Colonic mucosa (tissue), 4 donors: ENCODE measurements at regions not wholly inside any gene's neighbourhood (a gene's known extent, or its start where the extent isn't known, plus 50 kb on each side); places are given as distances from the start of the nearest gene placed in this dataset.

Source experiments
- DNase-seq: peaks from one replicate; pipeline ENCODE4 v3.0.0-alpha.2; 2020
- H3K27ac ChIP-seq: fragments of 200-600 bp; one replicate; pipeline ENCODE4 v1.8.0; 2021
- H3K27me3 ChIP-seq: fragments of 200-600 bp; one replicate; pipeline ENCODE4 v1.8.0; 2021
- H3K36me3 ChIP-seq: fragments of 200-600 bp; one replicate; pipeline ENCODE4 v1.8.0; 2021
- H3K4me1 ChIP-seq: fragments of 200-600 bp; one replicate; pipeline ENCODE4 v1.8.0; 2021; ENCODE audit warnings: mild to moderate bottlenecking
- H3K4me3 ChIP-seq: fragments of 200-600 bp; one replicate; pipeline ENCODE4 v1.8.0; 2021
- H3K9ac ChIP-seq, 2 donors: one replicate each; pipeline ENCODE4 v1.7.0; 2013; ENCODE audit warnings: control low read depth in 2 of 2, low read depth in 2 of 2, low read length in 2 of 2
- H3K9me3 ChIP-seq: fragments of 200-600 bp; one replicate; pipeline ENCODE4 v1.8.0; 2021
- CTCF ChIP-seq: fragments of 200-600 bp; IDR thresholded peaks from one replicate; pipeline ENCODE4 v1.8.0; 2022; ENCODE audit warnings: antibody characterized with exemption, mild to moderate bottlenecking
- intact Hi-C: fragments of 100-400 bp; cut with DNase I; formaldehyde crosslinking; loops from one replicate; pipeline ENCODE4 v1.14.1; 2022
- donor health status: healthy.
- donor health status: DM: no; HTN: no; CAD: no.
- donor health status: DM: no; HTN: no; CAD: no.

- H3K27me3 ChIP-seq, result no peaks in the 10 kb centered on the region
- H3K4me1 ChIP-seq, result no peaks in the 10 kb centered on the region
- H3K9me3 ChIP-seq, result no peaks in the 10 kb centered on the region
- no peak for TF ChIP-seq CTCF
- no peak overlapping the region for H3K9ac ChIP-seq
- H3K36me3 ChIP-seq, result no peaks in the 10 kb centered on the region
- H3K4me3 ChIP-seq, result no peak overlapping the region
- intact Hi-C loops, result no loop called here
- no peak overlapping the region for H3K27ac ChIP-seq
- no peak for DNase-seq
These were observed 626.4 kb upstream of the SEMA6A start for GRCh38 chr5:117201001-117201400.

GRCh38 chr5:117195076-117195475 is 620.5 kb upstream of the SEMA6A start:
- Histone ChIP-seq H3K9ac (no peak overlapping the region), H3K27me3 (no peaks in the 10 kb centered on the region), H3K36me3 (no peaks in the 10 kb centered on the region), H3K27ac (no peak overlapping the region), H3K4me1 (no peaks in the 10 kb centered on the region), H3K9me3 (no peaks in the 10 kb centered on the region), H3K4me3 (no peak overlapping the region)
- no peak for TF ChIP-seq CTCF
- intact Hi-C loops, result no loop called here
- no peak for DNase-seq

GRCh38 chr5:117191251-117191650 is 616.6 kb upstream of the SEMA6A start:
- Histone ChIP-seq H3K9me3 (no peaks in the 10 kb centered on the region), H3K36me3 (no peaks in the 10 kb centered on the region), H3K9ac (no peak overlapping the region), H3K27me3 (no peaks in the 10 kb centered on the region), H3K27ac (no peak overlapping the region), H3K4me3 (no peak overlapping the region), H3K4me1 (no peaks in the 10 kb centered on the region)
- TF ChIP-seq CTCF, result no peak
- no peak for DNase-seq
- intact Hi-C loops, result no loop called here

- no peaks in the 10 kb centered on the region for H3K36me3 ChIP-seq
- no peak overlapping the region for H3K9ac ChIP-seq
- intact Hi-C loops, result no loop called here
- no peak overlapping the region for H3K4me3 ChIP-seq
- H3K4me1 ChIP-seq, result no peaks in the 10 kb centered on the region
- no peaks in the 10 kb centered on the region for H3K9me3 ChIP-seq
- no peak for DNase-seq
- no peaks in the 10 kb centered on the region for H3K27me3 ChIP-seq
- TF ChIP-seq CTCF, result no peak
- no peak overlapping the region for H3K27ac ChIP-seq
These were observed 615.2 kb upstream of the SEMA6A start for GRCh38 chr5:117189784-117190183.

GRCh38 chr5:117188211-117188610 is 613.6 kb upstream of the SEMA6A start:
- H3K4me3 ChIP-seq, result no peak overlapping the region
- H3K9me3 ChIP-seq, result no peaks in the 10 kb centered on the region
- H3K9ac ChIP-seq, result no peak overlapping the region
- DNase-seq, result no peak
- intact Hi-C loops, result no loop called here
- TF ChIP-seq CTCF, result no peak
- H3K27me3 ChIP-seq, result no peaks in the 10 kb centered on the region
- H3K4me1 ChIP-seq, result no peaks in the 10 kb centered on the region
- H3K36me3 ChIP-seq, result no peaks in the 10 kb centered on the region
- no peak overlapping the region for H3K27ac ChIP-seq

GRCh38 chr5:117186751-117187150 is 612.1 kb upstream of the SEMA6A start:
- no peak for TF ChIP-seq CTCF
- H3K4me3 ChIP-seq, result no peak overlapping the region
- no peaks in the 10 kb centered on the region for H3K27me3 ChIP-seq
- intact Hi-C loops, result no loop called here
- no peaks in the 10 kb centered on the region for H3K36me3 ChIP-seq
- H3K4me1 ChIP-seq, result no peaks in the 10 kb centered on the region
- no peak overlapping the region for H3K9ac ChIP-seq
- no peak overlapping the region for H3K27ac ChIP-seq
- DNase-seq, result no peak
- no peaks in the 10 kb centered on the region for H3K9me3 ChIP-seq
